ENCODE measurements at regions not wholly inside any gene's neighbourhood (a gene's known extent, or its start where the extent isn't known, plus 50 kb on each side); places are given as distances from the start of the nearest gene placed in this dataset.

- Histone ChIP-seq H3K9me3 (no peaks in the 10 kb centered on the region), H3K4me3 (no peak overlapping the region), H3K27ac (peak overlapping the region; percentile 55 to 58), H3K36me3 (no peaks in the 10 kb centered on the region), H3K27me3 (no peaks in the 10 kb centered on the region), H3K4me1 (no peaks in the 10 kb centered on the region)
- no peak for DNase-seq (ENCODE audit: low spot score in 2 of 2)
- no peak for TF ChIP-seq POLR2A (IDR thresholded peaks at IDR 0.05)
- no peak for TF ChIP-seq CTCF (IDR thresholded peaks at IDR 0.05)
- no peak for TF ChIP-seq POLR2AphosphoS5 (IDR thresholded peaks at IDR 0.05)
- intact Hi-C loops (cut with DNase I; ENCODE audit: low total_unique reads): no loop called here
Observed at GRCh38 chr15:98525661-98526001, 122.7 kb upstream of the IGF1R start.

GRCh38 chr15:98526094-98526493, 122.2 kb upstream of the IGF1R start:
- peak overlapping the region in 1 of 2 donors; percentile 55 for H3K27ac ChIP-seq
- no peak for DNase-seq (ENCODE audit: low spot score in 2 of 2)
- no peaks in the 10 kb centered on the region for H3K9me3 ChIP-seq
- H3K4me1 ChIP-seq: no peaks in the 10 kb centered on the region
- no peaks in the 10 kb centered on the region for H3K27me3 ChIP-seq
- TF ChIP-seq CTCF (IDR thresholded peaks at IDR 0.05) (no peak), POLR2A (IDR thresholded peaks at IDR 0.05) (no peak), POLR2AphosphoS5 (IDR thresholded peaks at IDR 0.05) (no peak)
- intact Hi-C loops (cut with DNase I; ENCODE audit: low total_unique reads): no loop called here
- no peak overlapping the region for H3K4me3 ChIP-seq
- no peaks in the 10 kb centered on the region for H3K36me3 ChIP-seq

- H3K27ac ChIP-seq: no peak overlapping the region
- TF ChIP-seq POLR2AphosphoS5 (IDR thresholded peaks at IDR 0.05): no peak
- no peak for TF ChIP-seq POLR2A (IDR thresholded peaks at IDR 0.05)
- no peak for TF ChIP-seq CTCF (IDR thresholded peaks at IDR 0.05)
- H3K36me3 ChIP-seq: no peaks in the 10 kb centered on the region
- intact Hi-C loops (cut with DNase I; ENCODE audit: low total_unique reads): no loop called here
- no peak overlapping the region for H3K4me3 ChIP-seq
- no peak for DNase-seq (ENCODE audit: low spot score in 2 of 2)
- no peaks in the 10 kb centered on the region for H3K9me3 ChIP-seq
- H3K4me1 ChIP-seq: no peaks in the 10 kb centered on the region
- H3K27me3 ChIP-seq: no peaks in the 10 kb centered on the region
Observed at GRCh38 chr15:98528046-98528725, 120.2 kb upstream of the IGF1R start.

GRCh38 chr15:98529205-98530145, 118.9 kb upstream of the IGF1R start:
- intact Hi-C loops (cut with DNase I; ENCODE audit: low total_unique reads): no loop called here

More at GRCh38 chr15:98529205-98530145, 118.9 kb upstream of the IGF1R start:
- TF ChIP-seq POLR2AphosphoS5 (IDR thresholded peaks at IDR 0.05): no peak
- TF ChIP-seq CTCF (IDR thresholded peaks at IDR 0.05): no peak
- TF ChIP-seq POLR2A (IDR thresholded peaks at IDR 0.05): no peak
- Histone ChIP-seq H3K36me3 (no peaks in the 10 kb centered on the region), H3K9me3 (no peaks in the 10 kb centered on the region), H3K4me1 (no peaks in the 10 kb centered on the region), H3K27me3 (no peaks in the 10 kb centered on the region), H3K27ac (no peak overlapping the region), H3K4me3 (no peak overlapping the region)
- DNase-seq (ENCODE audit: low spot score in 2 of 2): no peak
